Ovary (tissue), 7 donors: ENCODE measurements at regions not wholly inside any gene's neighbourhood (a gene's known extent, or its start where the extent isn't known, plus 50 kb on each side); places are given as distances from the start of the nearest gene placed in this dataset.

Experiments used
- DNase-seq, 5 donors: peaks; one replicate each; pipeline ENCODE4 v3.0.0-alpha.2; 2019 to 2020
- H3K27ac ChIP-seq, 2 donors: fragments of 200-600 bp; one replicate each; pipeline versions ENCODE4 v1.5.1 to v1.8.0; 2019 to 2022
- H3K27me3 ChIP-seq: fragments of 200-600 bp; one replicate; pipeline ENCODE4 v1.8.0; 2022
- H3K36me3 ChIP-seq: fragments of 200-600 bp; sonication (generic); one replicate; pipeline ENCODE4 v1.5.1; 2019
- H3K4me1 ChIP-seq: one replicate; pipeline ENCODE4 v1.8.1; 2013; ENCODE audit warnings: mild to moderate bottlenecking, moderate library complexity; ENCODE audit not compliant: insufficient read depth
- H3K4me3 ChIP-seq: fragments of 200-600 bp; sonication (generic); one replicate; pipeline ENCODE4 v1.5.1; 2017
- H3K9me3 ChIP-seq, 2 donors: fragments of 200-600 bp in 1 of 2; sonication (generic) in 1 of 2; one replicate each; pipeline versions ENCODE4 v1.5.1 to v1.8.1; 2013 to 2019; ENCODE audit warnings: mild to moderate bottlenecking in 1 of 2, moderate library complexity in 1 of 2
- EP300 ChIP-seq: sonication (generic); formaldehyde crosslinking; IDR thresholded peaks from one replicate; pipeline ENCODE4 v1.6.1; 2017; ENCODE audit warnings: antibody characterized with exemption
- POLR2A ChIP-seq: fragments of 450-650 bp; IDR thresholded peaks from one replicate; pipeline ENCODE4 v1.6.1; 2017; ENCODE audit warnings: antibody characterized with exemption, mild to moderate bottlenecking, moderate library complexity
- WGBS, 3 donors: extraction: QIAGEN DNeasy Blood & Tissue Kit in 1 of 3; methylation state at CpG; one replicate each; pipeline versions ENCODE4 v1.1.5 to v1.1.7; 2013 to 2017; 5-methylcytosine and 5-hydroxymethylcytosine counted together
- intact Hi-C, 4 donors: fragments of 100-400 bp; cut with DNase I; formaldehyde crosslinking; loops; one replicate each; pipeline versions ENCODE4 v1.11.0 to v1.15.1; 2022 to 2023
- TF ChIP-seq, protein P1 (sequence below), 3 donors: fragments of 450-650 bp in 2 of 3; fragments of 200-600 bp in 1 of 3; IDR thresholded peaks; one replicate each; pipeline versions ENCODE4 v1.5.1 to v1.8.0; 2016 to 2022; ENCODE audit warnings: antibody characterized with exemption in 3 of 3, mild to moderate bottlenecking in 1 of 3
- donor health status: DM: no; HTN: no; CAD: no; lungs with moderate emphysema.
- donor health status: DM: no; HTN: no; CAD: no.
- donor health status: Bipolar disorder and iron deficiency.
- donor health status: DM: no; HTN: no; CAD: no.
- donor health status: DM: yes; HTN: yes; CAD: no.

DNA sequence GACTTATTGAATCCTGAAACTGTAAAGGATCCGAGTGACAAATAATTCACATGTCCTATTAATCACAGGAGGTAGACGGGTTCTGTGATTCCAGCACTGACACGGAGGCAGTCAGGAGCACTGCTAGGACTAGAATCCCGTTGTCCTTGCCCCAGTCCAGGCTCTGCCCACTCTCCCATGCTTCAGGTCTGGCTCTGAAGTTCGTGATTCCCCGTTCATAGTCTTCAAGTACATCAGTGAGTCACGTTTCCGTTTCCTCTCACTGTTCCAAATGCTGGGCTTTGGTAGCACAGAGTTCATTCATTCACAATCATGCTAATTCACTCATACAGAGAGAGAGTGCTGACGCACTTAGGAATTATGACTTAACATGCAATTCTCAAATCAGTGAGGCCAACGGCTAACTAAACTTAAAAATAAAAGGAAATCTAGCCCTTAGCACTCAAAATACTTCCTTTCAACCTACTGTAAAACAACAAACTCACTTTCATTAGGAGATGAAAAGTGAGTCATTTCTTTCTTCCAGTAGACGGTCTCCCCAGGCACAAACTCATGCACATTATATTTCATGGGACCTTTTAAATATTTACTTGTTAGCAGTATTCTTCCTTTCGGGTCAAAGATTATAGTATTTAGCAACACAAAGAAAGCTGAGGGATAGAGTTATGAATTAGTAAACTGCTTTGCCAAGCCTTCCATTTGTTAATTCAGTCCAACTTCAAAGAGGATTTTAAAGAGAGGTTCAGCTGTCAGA lies 94.0 kb upstream of the NHSL1 start:
- Histone ChIP-seq H3K27me3 (no peaks in the 10 kb centered on the region), H3K27ac (no peak overlapping the region), H3K4me1 (peaks cover 1% of the 10 kb centered on the region), H3K36me3 (no peaks in the 10 kb centered on the region), H3K9me3 (no peaks in the 10 kb centered on the region), H3K4me3 (no peak overlapping the region)
- DNase-seq, result peak in 1 of 5 donors; percentile 39
- TF ChIP-seq, protein P1, sequence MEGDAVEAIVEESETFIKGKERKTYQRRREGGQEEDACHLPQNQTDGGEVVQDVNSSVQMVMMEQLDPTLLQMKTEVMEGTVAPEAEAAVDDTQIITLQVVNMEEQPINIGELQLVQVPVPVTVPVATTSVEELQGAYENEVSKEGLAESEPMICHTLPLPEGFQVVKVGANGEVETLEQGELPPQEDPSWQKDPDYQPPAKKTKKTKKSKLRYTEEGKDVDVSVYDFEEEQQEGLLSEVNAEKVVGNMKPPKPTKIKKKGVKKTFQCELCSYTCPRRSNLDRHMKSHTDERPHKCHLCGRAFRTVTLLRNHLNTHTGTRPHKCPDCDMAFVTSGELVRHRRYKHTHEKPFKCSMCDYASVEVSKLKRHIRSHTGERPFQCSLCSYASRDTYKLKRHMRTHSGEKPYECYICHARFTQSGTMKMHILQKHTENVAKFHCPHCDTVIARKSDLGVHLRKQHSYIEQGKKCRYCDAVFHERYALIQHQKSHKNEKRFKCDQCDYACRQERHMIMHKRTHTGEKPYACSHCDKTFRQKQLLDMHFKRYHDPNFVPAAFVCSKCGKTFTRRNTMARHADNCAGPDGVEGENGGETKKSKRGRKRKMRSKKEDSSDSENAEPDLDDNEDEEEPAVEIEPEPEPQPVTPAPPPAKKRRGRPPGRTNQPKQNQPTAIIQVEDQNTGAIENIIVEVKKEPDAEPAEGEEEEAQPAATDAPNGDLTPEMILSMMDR (IDR thresholded peaks at IDR 0.05), result no peak
- TF ChIP-seq POLR2A (no peak), EP300 (no peak)
- intact Hi-C loops, result loop anchor here in 3 of 4 donors (5.0 to 10.0 kb wide), 3 partner anchors 172 to 481 kb away; no protein-coding TSS in a partner anchor
- WGBS, 3 donors, result 13 to 19% (median 14%) methylated on average over 12 of the region's 12 CpGs

DNA sequence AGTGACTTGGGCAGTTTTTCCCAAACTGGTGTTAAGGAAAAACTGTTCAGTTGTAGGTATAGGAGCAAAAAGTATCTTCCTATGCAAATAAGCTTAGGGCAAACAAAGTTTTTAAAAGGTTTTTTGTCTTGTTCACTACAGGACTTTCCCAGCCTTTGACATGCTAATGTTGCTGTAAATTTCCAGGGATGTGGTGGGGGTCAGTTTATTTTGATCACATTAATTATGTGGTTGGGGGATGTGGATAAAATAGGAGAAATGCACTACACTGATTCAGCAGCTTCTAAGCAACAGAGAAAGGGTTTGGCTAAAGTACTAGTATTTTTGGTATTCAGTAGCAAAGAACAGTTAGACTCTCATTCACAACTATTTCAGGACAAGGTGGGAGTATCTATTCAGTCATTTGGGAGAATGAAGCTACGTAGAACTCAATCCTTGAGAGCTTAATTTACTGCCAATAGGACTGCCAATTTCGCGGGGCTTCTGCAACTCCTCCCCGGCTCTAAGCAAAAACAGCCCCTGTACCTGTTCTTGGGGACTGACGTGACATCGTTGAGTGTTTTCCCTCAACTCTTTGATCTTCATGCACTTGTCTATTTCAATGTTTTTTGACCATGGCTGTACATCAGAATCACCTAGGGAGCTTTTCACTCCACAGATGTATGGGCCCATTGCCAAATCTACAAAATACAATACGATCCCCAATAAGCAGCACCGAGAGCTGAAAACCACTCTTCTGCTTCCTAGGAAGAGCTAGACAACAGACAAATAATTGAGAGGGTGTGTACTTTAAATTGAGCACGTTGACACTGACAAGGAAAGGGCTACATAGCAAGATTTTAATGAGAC lies 94.8 kb upstream of the NHSL1 start:
- Histone ChIP-seq H3K36me3 (no peaks in the 10 kb centered on the region), H3K27ac (no peak overlapping the region), H3K4me3 (no peak overlapping the region), H3K4me1 (peaks cover 1% of the 10 kb centered on the region), H3K9me3 (no peaks in the 10 kb centered on the region), H3K27me3 (no peaks in the 10 kb centered on the region)
- no peak for DNase-seq
- intact Hi-C loops, result loop anchor here in 3 of 4 donors (5.0 to 10.0 kb wide), 3 partner anchors 171 to 482 kb away; no protein-coding TSS in a partner anchor
- 59 to 74% (median 73%) methylated on average over 9 of the region's 9 CpGs for WGBS, 3 donors
- TF ChIP-seq EP300 (no peak), POLR2A (no peak)
- TF ChIP-seq, protein P1 (IDR thresholded peaks at IDR 0.05), result no peak

DNA sequence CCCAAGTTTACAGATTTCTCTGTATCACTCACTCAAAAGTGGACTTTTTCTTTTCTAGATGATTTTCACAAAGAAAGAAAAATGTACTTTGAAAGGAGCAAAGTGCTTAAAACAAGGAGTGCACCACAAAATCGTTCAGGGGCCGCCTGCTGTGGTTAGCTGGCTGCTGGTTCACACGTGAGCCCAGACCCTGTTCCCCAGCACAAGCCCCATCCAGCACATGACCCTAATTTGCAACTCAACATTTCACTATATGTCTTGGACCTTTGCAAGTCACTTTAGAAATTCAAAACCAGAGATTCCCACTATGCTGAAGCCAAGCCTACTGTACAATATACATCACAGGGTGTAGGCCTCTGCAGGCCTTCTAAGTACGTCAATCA lies 95.5 kb upstream of the NHSL1 start:
- H3K36me3 ChIP-seq, result no peaks in the 10 kb centered on the region
- intact Hi-C loops, result loop anchor here in 3 of 4 donors (5.0 to 10.0 kb wide), 3 partner anchors 170 to 482 kb away; no protein-coding TSS in a partner anchor
- WGBS, 3 donors, result 88 to 93% (median 90%) methylated on average over 4 of the region's 4 CpGs
- H3K27ac ChIP-seq, result no peak overlapping the region
- DNase-seq, result no peak
- H3K27me3 ChIP-seq, result no peaks in the 10 kb centered on the region
- H3K4me1 ChIP-seq, result peaks cover 1% of the 10 kb centered on the region
- TF ChIP-seq EP300, result no peak
- TF ChIP-seq, protein P1 (IDR thresholded peaks at IDR 0.05), result no peak
- TF ChIP-seq POLR2A, result no peak
- H3K4me3 ChIP-seq, result no peak overlapping the region
- H3K9me3 ChIP-seq, result no peaks in the 10 kb centered on the region

DNA sequence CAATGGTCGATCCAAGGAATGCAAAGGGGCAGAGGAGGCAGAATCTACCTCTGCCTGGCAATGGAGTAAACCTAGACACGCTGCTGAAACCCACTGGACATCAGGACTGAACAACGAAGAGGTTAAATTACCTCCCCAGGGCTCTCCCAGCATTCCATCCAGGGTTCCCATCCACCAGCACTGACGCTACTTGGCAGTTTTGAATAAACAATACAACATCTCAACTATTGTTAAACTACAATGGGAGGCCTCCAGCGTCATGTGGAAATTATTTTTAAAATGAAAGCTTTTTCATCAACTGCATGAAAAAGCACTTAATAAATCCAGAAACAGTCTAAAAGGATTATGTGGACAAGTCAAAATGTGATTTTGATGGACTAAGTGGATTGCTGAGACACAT lies 96.8 kb upstream of the NHSL1 start:
- Histone ChIP-seq H3K36me3 (no peaks in the 10 kb centered on the region), H3K27me3 (no peaks in the 10 kb centered on the region), H3K4me3 (no peak overlapping the region), H3K9me3 (no peaks in the 10 kb centered on the region), H3K27ac (no peak overlapping the region), H3K4me1 (peaks cover 1% of the 10 kb centered on the region)
- intact Hi-C loops, result loop anchor here in 2 of 4 donors (10.0 kb wide), 2 partner anchors 169 to 481 kb away; no protein-coding TSS in a partner anchor
- 74 to 87% (median 83%) methylated on average over 5 of the region's 5 CpGs for WGBS, 3 donors
- DNase-seq, result no peak
- TF ChIP-seq, protein P1 (IDR thresholded peaks at IDR 0.05), result no peak
- no peak for TF ChIP-seq EP300
- no peak for TF ChIP-seq POLR2A
